WTC11 (cell line): ENCODE measurements at regions not wholly inside any gene's neighbourhood (a gene's known extent, or its start where the extent isn't known, plus 50 kb on each side); places are given as distances from the start of the nearest gene placed in this dataset.

ENCODE experiments used
- ATAC-seq: fragments of 200-7000 bp; cut with Tn5 transposase; 2 replicates; pipeline ENCODE4 v1.10.0; 2021; ENCODE audit warnings: mild to moderate bottlenecking, moderate library complexity
- CTCF ChIA-PET: fragments of 300-600 bp; sonication (Branson Sonifier 250); formaldehyde crosslinking; loops from one replicate; lab custom pipeline; 2021; ENCODE audit warnings: antibody characterized with exemption; lab: Charles Lee
- POLR2A ChIA-PET: fragments of 350-600 bp; sonication (Branson Sonifier 250); formaldehyde crosslinking; loops from one replicate; lab custom pipeline; 2021; ENCODE audit warnings: antibody characterized with exemption; lab: Charles Lee
- DNase-seq: peaks from one replicate; pipeline ENCODE4 v3.0.0; 2021; ENCODE audit warnings: low spot score
- H3K27ac Mint-ChIP-seq: 2 replicates; pipeline ENCODE4 v1.8.0; 2021; ENCODE audit warnings: mixed read lengths
- H3K27me3 Mint-ChIP-seq: 2 replicates; pipeline ENCODE4 v1.8.0; 2021; ENCODE audit warnings: low read depth, mild to moderate bottlenecking, moderate library complexity, mixed read lengths
- H3K36me3 Mint-ChIP-seq: 2 replicates; pipeline ENCODE4 v1.8.0; 2021; ENCODE audit warnings: mixed read lengths
- H3K4me1 Mint-ChIP-seq: 2 replicates; pipeline ENCODE4 v1.8.0; 2022; ENCODE audit warnings: mixed read lengths
- H3K4me3 Mint-ChIP-seq: 2 replicates; pipeline ENCODE4 v1.8.0; 2021; ENCODE audit warnings: mild to moderate bottlenecking, moderate library complexity, mixed read lengths
- H3K9me3 Mint-ChIP-seq: 2 replicates; pipeline ENCODE4 v1.8.0; 2021; ENCODE audit warnings: mixed read lengths
- ATF2 ChIP-seq: sonication (generic); formaldehyde crosslinking; IDR thresholded peaks from 2 replicates; pipeline ENCODE4 v1.8.1; 2022; ENCODE audit warnings: low read depth, missing genetic modification reagents, borderline replicate concordance
- CBFB ChIP-seq: sonication (generic); formaldehyde crosslinking; IDR thresholded peaks from 2 replicates; pipeline ENCODE4 v1.8.1; 2022; ENCODE audit warnings: mild to moderate bottlenecking, low read depth, missing genetic modification reagents
- E2F1 ChIP-seq: sonication (generic); formaldehyde crosslinking; IDR thresholded peaks from 2 replicates; pipeline ENCODE4 v1.8.0; 2022; ENCODE audit warnings: mild to moderate bottlenecking, missing genetic modification reagents
- ELF4 ChIP-seq: sonication (generic); formaldehyde crosslinking; IDR thresholded peaks from 2 replicates; pipeline ENCODE4 v1.8.1; 2022; ENCODE audit warnings: low read depth, mild to moderate bottlenecking, moderate library complexity, missing genetic modification reagents
- ETV6 ChIP-seq: sonication (generic); formaldehyde crosslinking; IDR thresholded peaks from 2 replicates; pipeline ENCODE4 v1.8.1; 2022; ENCODE audit warnings: mild to moderate bottlenecking, missing genetic modification reagents
- KAT7 ChIP-seq: sonication (generic); formaldehyde crosslinking; IDR thresholded peaks from 2 replicates; pipeline ENCODE4 v1.8.1; 2023; ENCODE audit warnings: missing genetic modification reagents, mild to moderate bottlenecking, borderline replicate concordance
- MAX ChIP-seq: sonication (generic); formaldehyde crosslinking; IDR thresholded peaks from 2 replicates; pipeline ENCODE4 v1.8.0; 2022; ENCODE audit warnings: mild to moderate bottlenecking, missing genetic modification reagents
- NR1H2 ChIP-seq: sonication (generic); formaldehyde crosslinking; IDR thresholded peaks from 2 replicates; pipeline ENCODE4 v1.9.0; 2021; ENCODE audit warnings: mild to moderate bottlenecking, moderate library complexity, missing genetic modification reagents
- TEAD1 ChIP-seq: sonication (generic); formaldehyde crosslinking; IDR thresholded peaks from 2 replicates; pipeline ENCODE4 v1.8.0; 2022; ENCODE audit warnings: mild to moderate bottlenecking, missing genetic modification reagents
- TEAD4 ChIP-seq: sonication (generic); formaldehyde crosslinking; IDR thresholded peaks from 2 replicates; pipeline ENCODE4 v1.8.0; 2022; ENCODE audit warnings: mild to moderate bottlenecking, missing genetic modification reagents
- ZNF512 ChIP-seq: sonication (generic); formaldehyde crosslinking; IDR thresholded peaks from 2 replicates; pipeline ENCODE4 v1.8.1; 2022; ENCODE audit warnings: missing genetic modification reagents, borderline replicate concordance
- ZSCAN18 ChIP-seq: fragments of 250-450 bp; sonication (Bioruptor Pico); IDR thresholded peaks from 2 replicates; pipeline ENCODE4 v2.1.2; 2022; ENCODE audit warnings: mild to moderate bottlenecking, moderate library complexity
- TF ChIP-seq, protein P1 (sequence below): sonication (generic); formaldehyde crosslinking; IDR thresholded peaks from 2 replicates; pipeline ENCODE4 v1.8.0; 2023; ENCODE audit warnings: missing genetic modification reagents, mild to moderate bottlenecking, borderline replicate concordance
- TF ChIP-seq, protein P2 (sequence below): fragments of 250-450 bp; sonication (Bioruptor Pico); IDR thresholded peaks from 2 replicates; pipeline ENCODE4 v1.9.0; 2021; ENCODE audit warnings: moderate library complexity, mild to moderate bottlenecking, inconsistent platforms, borderline replicate concordance
- TF ChIP-seq, protein P3 (sequence below): fragments of 250-450 bp; sonication (Bioruptor Pico); IDR thresholded peaks from 2 replicates; pipeline ENCODE4 v1.9.0; 2021; ENCODE audit warnings: mild to moderate bottlenecking
- TF ChIP-seq, protein P4 (sequence below): sonication (generic); formaldehyde crosslinking; IDR thresholded peaks from 2 replicates; pipeline ENCODE4 v1.8.1; 2023; ENCODE audit warnings: mild to moderate bottlenecking, moderate library complexity, missing genetic modification reagents

DNA sequence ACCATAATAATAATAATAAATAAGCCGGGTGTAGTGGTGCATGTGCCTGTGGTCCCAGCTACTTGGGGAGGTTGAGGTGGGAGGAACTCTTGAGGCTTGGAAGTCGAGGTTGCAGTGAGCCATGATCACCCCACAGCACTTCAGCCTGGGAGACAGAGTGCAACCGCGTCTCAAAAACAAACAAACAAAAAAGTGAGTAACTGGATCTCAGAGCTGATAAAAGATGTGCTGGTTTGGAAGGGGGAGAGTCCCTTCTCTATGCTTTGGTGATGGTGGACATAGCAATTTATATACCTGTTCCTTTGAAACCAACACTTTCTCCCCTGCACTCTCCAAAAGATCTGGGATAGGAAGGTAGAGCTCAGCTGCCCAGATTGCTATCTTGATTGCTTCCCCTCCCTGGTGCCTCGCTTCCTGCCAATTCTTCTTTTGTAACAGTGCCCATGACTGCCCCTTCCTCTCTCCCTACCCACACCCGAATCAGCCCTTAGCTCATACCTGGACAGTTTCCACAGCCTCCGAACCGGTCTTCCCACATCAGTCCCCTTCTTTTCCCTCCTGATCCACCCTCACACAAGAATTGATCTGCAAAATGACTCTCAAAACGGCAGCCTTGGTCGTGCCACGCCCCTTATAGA lies 55.1 kb upstream of the UBE2E1 start:
- H3K27me3 Mint-ChIP-seq: peaks cover 7% of the 10 kb centered on the region
- no peak for DNase-seq
- TF ChIP-seq ELF4 (CRISPR knock-in tag): no peak
- TF ChIP-seq TEAD1: no peak
- no peak for TF ChIP-seq ZNF512
- TF ChIP-seq, protein P1, sequence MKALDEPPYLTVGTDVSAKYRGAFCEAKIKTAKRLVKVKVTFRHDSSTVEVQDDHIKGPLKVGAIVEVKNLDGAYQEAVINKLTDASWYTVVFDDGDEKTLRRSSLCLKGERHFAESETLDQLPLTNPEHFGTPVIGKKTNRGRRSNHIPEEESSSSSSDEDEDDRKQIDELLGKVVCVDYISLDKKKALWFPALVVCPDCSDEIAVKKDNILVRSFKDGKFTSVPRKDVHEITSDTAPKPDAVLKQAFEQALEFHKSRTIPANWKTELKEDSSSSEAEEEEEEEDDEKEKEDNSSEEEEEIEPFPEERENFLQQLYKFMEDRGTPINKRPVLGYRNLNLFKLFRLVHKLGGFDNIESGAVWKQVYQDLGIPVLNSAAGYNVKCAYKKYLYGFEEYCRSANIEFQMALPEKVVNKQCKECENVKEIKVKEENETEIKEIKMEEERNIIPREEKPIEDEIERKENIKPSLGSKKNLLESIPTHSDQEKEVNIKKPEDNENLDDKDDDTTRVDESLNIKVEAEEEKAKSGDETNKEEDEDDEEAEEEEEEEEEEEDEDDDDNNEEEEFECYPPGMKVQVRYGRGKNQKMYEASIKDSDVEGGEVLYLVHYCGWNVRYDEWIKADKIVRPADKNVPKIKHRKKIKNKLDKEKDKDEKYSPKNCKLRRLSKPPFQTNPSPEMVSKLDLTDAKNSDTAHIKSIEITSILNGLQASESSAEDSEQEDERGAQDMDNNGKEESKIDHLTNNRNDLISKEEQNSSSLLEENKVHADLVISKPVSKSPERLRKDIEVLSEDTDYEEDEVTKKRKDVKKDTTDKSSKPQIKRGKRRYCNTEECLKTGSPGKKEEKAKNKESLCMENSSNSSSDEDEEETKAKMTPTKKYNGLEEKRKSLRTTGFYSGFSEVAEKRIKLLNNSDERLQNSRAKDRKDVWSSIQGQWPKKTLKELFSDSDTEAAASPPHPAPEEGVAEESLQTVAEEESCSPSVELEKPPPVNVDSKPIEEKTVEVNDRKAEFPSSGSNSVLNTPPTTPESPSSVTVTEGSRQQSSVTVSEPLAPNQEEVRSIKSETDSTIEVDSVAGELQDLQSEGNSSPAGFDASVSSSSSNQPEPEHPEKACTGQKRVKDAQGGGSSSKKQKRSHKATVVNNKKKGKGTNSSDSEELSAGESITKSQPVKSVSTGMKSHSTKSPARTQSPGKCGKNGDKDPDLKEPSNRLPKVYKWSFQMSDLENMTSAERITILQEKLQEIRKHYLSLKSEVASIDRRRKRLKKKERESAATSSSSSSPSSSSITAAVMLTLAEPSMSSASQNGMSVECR: no peak
- TF ChIP-seq KAT7 (CRISPR knock-in tag): no peak
- TF ChIP-seq, protein P2, sequence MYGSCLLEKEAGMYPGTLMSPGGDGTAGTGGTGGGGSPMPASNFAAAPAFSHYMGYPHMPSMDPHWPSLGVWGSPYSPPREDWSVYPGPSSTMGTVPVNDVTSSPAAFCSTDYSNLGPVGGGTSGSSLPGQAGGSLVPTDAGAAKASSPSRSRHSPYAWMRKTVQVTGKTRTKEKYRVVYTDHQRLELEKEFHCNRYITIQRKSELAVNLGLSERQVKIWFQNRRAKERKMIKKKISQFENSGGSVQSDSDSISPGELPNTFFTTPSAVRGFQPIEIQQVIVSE (CRISPR knock-in tag): no peak
- TF ChIP-seq, protein P3, sequence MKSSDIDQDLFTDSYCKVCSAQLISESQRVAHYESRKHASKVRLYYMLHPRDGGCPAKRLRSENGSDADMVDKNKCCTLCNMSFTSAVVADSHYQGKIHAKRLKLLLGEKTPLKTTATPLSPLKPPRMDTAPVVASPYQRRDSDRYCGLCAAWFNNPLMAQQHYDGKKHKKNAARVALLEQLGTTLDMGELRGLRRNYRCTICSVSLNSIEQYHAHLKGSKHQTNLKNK: no peak
- TF ChIP-seq, all 79 proteins: peak for 0
- Mint-ChIP-seq H3K9me3 (no peaks in the 10 kb centered on the region), H3K4me3 (peak overlapping the region; percentile 55), H3K4me1 (peaks cover 59% of the 10 kb centered on the region), H3K27ac (peak overlapping the region; percentile 73), H3K36me3 (no peaks in the 10 kb centered on the region)
- ChIA-PET CTCF (interaction anchor here (0.9 to 2.8 kb wide), 3 partner anchors 11 to 83 kb away, joined by 3 to 20 read pairs (median 3); no protein-coding TSS in a partner anchor), POLR2A (interaction anchor here (1.1 kb wide), 1 partner anchor 57 kb away, joined by 3 read pairs; no protein-coding TSS in a partner anchor)
- no peak for ATAC-seq

- peak; percentile 43 for DNase-seq
- peak; percentile 85 for ATAC-seq
- Mint-ChIP-seq H3K4me1 (peaks cover 53% of the 10 kb centered on the region), H3K27me3 (peaks cover 1% of the 10 kb centered on the region)
- POLR2A ChIA-PET: interaction anchor here (0.9 to 1.1 kb wide), 3 partner anchors 10 to 102 kb away, joined by 3 to 5 read pairs (median 3); no protein-coding TSS in a partner anchor
- TF ChIP-seq ETV6 (CRISPR knock-in tag) (peak; percentile 79; the same call in 1 of the 2 replicates), MAX (no peak)
- TF ChIP-seq, all 79 proteins: peak for 1
- CTCF ChIA-PET: interaction anchor here (0.9 to 2.8 kb wide), 3 partner anchors 10 to 83 kb away, joined by 3 to 20 read pairs (median 3); no protein-coding TSS in a partner anchor
- Mint-ChIP-seq H3K4me3 (peak overlapping the region; percentile 55), H3K36me3 (no peaks in the 10 kb centered on the region), H3K9me3 (no peaks in the 10 kb centered on the region), H3K27ac (peak overlapping the region; percentile 73)
These were observed 54.5 kb upstream of the UBE2E1 start for GRCh38 chr3:23751212-23751723.

- CTCF ChIA-PET: interaction anchor here (2.8 kb wide), 1 partner anchor 9 kb away, joined by 20 read pairs; no protein-coding TSS in a partner anchor
- no peaks in the 10 kb centered on the region for H3K36me3 Mint-ChIP-seq
- no peak overlapping the region for H3K27ac Mint-ChIP-seq
- no peak overlapping the region for H3K4me3 Mint-ChIP-seq
- no peaks in the 10 kb centered on the region for H3K9me3 Mint-ChIP-seq
- DNase-seq (no peak), ATAC-seq (peak; percentile 14)
- H3K27me3 Mint-ChIP-seq: no peaks in the 10 kb centered on the region
- peaks cover 47% of the 10 kb centered on the region for H3K4me1 Mint-ChIP-seq
- POLR2A ChIA-PET: interaction anchor here (0.6 to 1.0 kb wide), 5 partner anchors 9 to 200 kb away, joined by 3 to 9 read pairs (median 5); partner anchors contain the start of genes NKIRAS1 and RPL15
- TF ChIP-seq CBFB (CRISPR knock-in tag) (no peak), ATF2 (CRISPR knock-in tag) (no peak), NR1H2 (CRISPR knock-in tag) (no peak), TEAD4 (no peak), E2F1 (CRISPR knock-in tag) (no peak), ZSCAN18 (CRISPR knock-in tag) (no peak)
- TF ChIP-seq, protein P4, sequence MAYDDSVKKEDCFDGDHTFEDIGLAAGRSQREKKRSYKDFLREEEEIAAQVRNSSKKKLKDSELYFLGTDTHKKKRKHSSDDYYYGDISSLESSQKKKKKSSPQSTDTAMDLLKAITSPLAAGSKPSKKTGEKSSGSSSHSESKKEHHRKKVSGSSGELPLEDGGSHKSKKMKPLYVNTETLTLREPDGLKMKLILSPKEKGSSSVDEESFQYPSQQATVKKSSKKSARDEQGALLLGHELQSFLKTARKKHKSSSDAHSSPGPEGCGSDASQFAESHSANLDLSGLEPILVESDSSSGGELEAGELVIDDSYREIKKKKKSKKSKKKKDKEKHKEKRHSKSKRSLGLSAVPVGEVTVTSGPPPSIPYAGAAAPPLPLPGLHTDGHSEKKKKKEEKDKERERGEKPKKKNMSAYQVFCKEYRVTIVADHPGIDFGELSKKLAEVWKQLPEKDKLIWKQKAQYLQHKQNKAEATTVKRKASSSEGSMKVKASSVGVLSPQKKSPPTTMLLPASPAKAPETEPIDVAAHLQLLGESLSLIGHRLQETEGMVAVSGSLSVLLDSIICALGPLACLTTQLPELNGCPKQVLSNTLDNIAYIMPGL (CRISPR knock-in tag): no peak
These were observed 53.6 kb upstream of the UBE2E1 start for GRCh38 chr3:23752126-23752525.
